Neural cell (in vitro differentiated cells): ENCODE measurements at regions not wholly inside any gene's neighbourhood (a gene's known extent, or its start where the extent isn't known, plus 50 kb on each side); places are given as distances from the start of the nearest gene placed in this dataset.

ENCODE experiments used
- CTCF ChIP-seq: fragments of 450-650 bp; IDR thresholded peaks from 2 replicates; pipeline ENCODE4 v1.5.1; 2014; ENCODE audit warnings: antibody characterized with exemption, mild to moderate bottlenecking, moderate library complexity; ENCODE audit not compliant: poor library complexity, severe bottlenecking
- EZH2 ChIP-seq: fragments of 200-600, 300-800 bp; shearing (Covaris generic), sonication (generic); IDR thresholded peaks from 2 replicates; pipeline ENCODE4 v1.6.1; 2014; ENCODE audit warnings: antibody characterized with exemption, low read length, borderline replicate concordance, mild to moderate bottlenecking; ENCODE audit not compliant: insufficient read depth, poor library complexity, severe bottlenecking
- POLR2AphosphoS5 ChIP-seq: IDR thresholded peaks from 2 replicates; pipeline ENCODE4 v1.6.1; 2012
- RAD21 ChIP-seq: fragments of 450-650 bp; conservative IDR thresholded peaks from 2 replicates; pipeline ENCODE4 v1.6.1; 2014; ENCODE audit warnings: antibody characterized with exemption, mild to moderate bottlenecking, moderate library complexity
- TAF1 ChIP-seq: IDR thresholded peaks from 2 replicates; pipeline ENCODE4 v1.6.1; 2012; ENCODE audit warnings: low read depth

- TF ChIP-seq CTCF (no peak), EZH2 (no peak), POLR2AphosphoS5 (no peak), TAF1 (no peak), RAD21 (no peak)
Measured at GRCh38 chr15:53882311-53882710, 95.9 kb upstream of the UNC13C start.
